B cell (primary cell): ENCODE measurements at regions not wholly inside any gene's neighbourhood (a gene's known extent, or its start where the extent isn't known, plus 50 kb on each side); places are given as distances from the start of the nearest gene placed in this dataset.

ENCODE experiments used
- EZH2 ChIP-seq: IDR thresholded peaks from 2 replicates; pipeline ENCODE4 v1.6.1; 2012; ENCODE audit warnings: borderline replicate concordance, low read depth, mild to moderate bottlenecking, moderate library complexity, low read length; ENCODE audit not compliant: insufficient read depth, poor library complexity, severe bottlenecking
- TF ChIP-seq, protein P1 (sequence below): fragments of 200-600 bp; IDR thresholded peaks from one replicate; pipeline ENCODE4 v1.8.0; 2022; ENCODE audit warnings: antibody characterized with exemption, mild to moderate bottlenecking

DNA sequence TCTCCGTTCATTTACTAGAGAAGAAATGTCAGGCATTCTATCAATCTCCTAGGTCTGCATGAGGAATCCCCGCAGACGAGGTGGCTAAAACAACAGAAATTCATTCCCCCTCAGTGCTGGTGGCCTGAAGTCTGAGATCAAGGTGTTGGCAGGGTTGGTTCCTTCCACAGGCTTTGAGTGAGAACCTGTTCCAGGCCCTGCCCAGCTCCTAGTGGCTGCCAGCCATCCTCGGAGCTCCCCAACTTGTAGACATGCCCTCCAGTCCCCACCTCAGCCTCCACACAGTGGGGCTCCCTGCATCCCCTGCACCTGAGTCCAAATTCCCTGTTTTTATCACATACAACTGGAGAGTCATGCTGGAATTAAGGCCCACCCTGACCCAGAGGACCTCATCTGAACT is 145.3 kb upstream of the ALKAL2 start:
- TF ChIP-seq, protein P1, sequence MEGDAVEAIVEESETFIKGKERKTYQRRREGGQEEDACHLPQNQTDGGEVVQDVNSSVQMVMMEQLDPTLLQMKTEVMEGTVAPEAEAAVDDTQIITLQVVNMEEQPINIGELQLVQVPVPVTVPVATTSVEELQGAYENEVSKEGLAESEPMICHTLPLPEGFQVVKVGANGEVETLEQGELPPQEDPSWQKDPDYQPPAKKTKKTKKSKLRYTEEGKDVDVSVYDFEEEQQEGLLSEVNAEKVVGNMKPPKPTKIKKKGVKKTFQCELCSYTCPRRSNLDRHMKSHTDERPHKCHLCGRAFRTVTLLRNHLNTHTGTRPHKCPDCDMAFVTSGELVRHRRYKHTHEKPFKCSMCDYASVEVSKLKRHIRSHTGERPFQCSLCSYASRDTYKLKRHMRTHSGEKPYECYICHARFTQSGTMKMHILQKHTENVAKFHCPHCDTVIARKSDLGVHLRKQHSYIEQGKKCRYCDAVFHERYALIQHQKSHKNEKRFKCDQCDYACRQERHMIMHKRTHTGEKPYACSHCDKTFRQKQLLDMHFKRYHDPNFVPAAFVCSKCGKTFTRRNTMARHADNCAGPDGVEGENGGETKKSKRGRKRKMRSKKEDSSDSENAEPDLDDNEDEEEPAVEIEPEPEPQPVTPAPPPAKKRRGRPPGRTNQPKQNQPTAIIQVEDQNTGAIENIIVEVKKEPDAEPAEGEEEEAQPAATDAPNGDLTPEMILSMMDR: no peak
- no peak for TF ChIP-seq EZH2
